H1 (cell line): ENCODE measurements at regions not wholly inside any gene's neighbourhood (a gene's known extent, or its start where the extent isn't known, plus 50 kb on each side); places are given as distances from the start of the nearest gene placed in this dataset.

Source experiments
- CTCF ChIA-PET: fragments of 300-600 bp; sonication (Branson Sonifier 250); formaldehyde crosslinking; loops from one replicate; lab custom pipeline; 2021; ENCODE audit not compliant: partially characterized antibody; lab: Charles Lee
- POLR2A ChIA-PET: fragments of 300-600 bp; sonication (Branson Sonifier 250); formaldehyde crosslinking; loops from one replicate; lab custom pipeline; 2021; ENCODE audit warnings: inconsistent platforms; ENCODE audit not compliant: partially characterized antibody; lab: Charles Lee
- DNase-seq, 2 experiments: peaks; one replicate each; pipeline versions ENCODE4 v3.0.0 to v3.0.0-alpha.2; 2010 to 2022; ENCODE audit warnings: low spot score in 2 of 2, low read depth in 1 of 2, mixed read lengths in 1 of 2
- FAIRE-seq: peaks from 2 replicates; lab custom pipeline; 2011; peaks lifted over from hg19 to GRCh38; lab: Jason Lieb, UNC
- H2AFZ ChIP-seq: 2 replicates; pipeline ENCODE4 v1.8.1; 2012; ENCODE audit warnings: low read length, inconsistent platforms
- H2AK5ac ChIP-seq: 2 replicates; pipeline ENCODE4 v1.6.1; 2013; ENCODE audit warnings: low read depth, low read length
- H2BK120ac ChIP-seq: replicated peaks from 2 replicates; pipeline ENCODE3; 2013; ENCODE audit warnings: low read depth, low read length, inconsistent platforms
- H2BK12ac ChIP-seq: 2 replicates; pipeline ENCODE4 v1.6.1; 2013; ENCODE audit warnings: low read depth, low read length
- H2BK15ac ChIP-seq: 2 replicates; pipeline ENCODE4 v1.6.1; 2013; ENCODE audit warnings: low read length
- H2BK20ac ChIP-seq: 2 replicates; pipeline ENCODE4 v1.6.1; 2013; ENCODE audit warnings: low read length
- H2BK5ac ChIP-seq: 2 replicates; pipeline ENCODE4 v1.6.1; 2013; ENCODE audit warnings: low read depth, low read length
- H3K14ac ChIP-seq: 2 replicates; pipeline ENCODE4 v1.6.1; 2013; ENCODE audit warnings: inconsistent platforms; ENCODE audit not compliant: insufficient read length
- H3K18ac ChIP-seq: 2 replicates; pipeline ENCODE4 v1.6.1; 2013; ENCODE audit warnings: low read length; ENCODE audit errors: extremely low read depth
- H3K23ac ChIP-seq: 2 replicates; pipeline ENCODE4 v1.6.1; 2013; ENCODE audit warnings: inconsistent platforms; ENCODE audit not compliant: insufficient read length
- H3K23me2 ChIP-seq: 2 replicates; pipeline ENCODE4 v1.6.1; 2013; ENCODE audit warnings: low read depth, low read length
- H3K27ac ChIP-seq: 2 replicates; pipeline ENCODE4 v1.6.1; 2011; ENCODE audit warnings: low read depth, low read length, inconsistent platforms
- H3K27me3 ChIP-seq, 4 experiments: replicated peaks in 1 of 4; 1 replicate in 1 of 4; 2 replicates in 3 of 4; pipeline versions ENCODE4 v1.6.1 to v1.8.1; 2011 to 2013; ENCODE audit warnings: low read length in 3 of 4, mild to moderate bottlenecking in 3 of 4, inconsistent platforms in 2 of 4, mixed read lengths in 2 of 4, moderate library complexity in 1 of 4; ENCODE audit not compliant: control insufficient read depth in 3 of 4, insufficient read depth in 3 of 4; ENCODE audit errors: extremely low read depth in 1 of 4
- H3K36me3 ChIP-seq, 4 experiments: 2 replicates each; pipeline versions ENCODE4 v1.6.1 to v1.8.1; 2011 to 2013; ENCODE audit warnings: mild to moderate bottlenecking in 4 of 4, low read length in 3 of 4, moderate library complexity in 2 of 4, control low read depth in 1 of 4, inconsistent platforms in 1 of 4; ENCODE audit not compliant: insufficient read depth in 4 of 4, control insufficient read depth in 2 of 4
- H3K4ac ChIP-seq: replicated peaks from 2 replicates; pipeline ENCODE3; 2013; ENCODE audit warnings: low read length, low read depth, mixed read lengths, inconsistent platforms; ENCODE audit not compliant: insufficient read length
- H3K4me1 ChIP-seq, 4 experiments: replicated peaks in 1 of 4; 1 replicate in 1 of 4; 2 replicates in 3 of 4; pipeline versions ENCODE4 v1.6.1 to v1.8.1; 2011 to 2013; ENCODE audit warnings: low read length in 3 of 4, inconsistent platforms in 2 of 4, mixed read lengths in 1 of 4; ENCODE audit not compliant: insufficient read depth in 4 of 4, control insufficient read depth in 3 of 4
- H3K4me2 ChIP-seq, 2 experiments: 2 replicates each; pipeline versions ENCODE4 v1.6.1 to v1.8.1; 2011 to 2013; ENCODE audit warnings: low read depth in 2 of 2, low read length in 2 of 2, control low read depth in 1 of 2, inconsistent platforms in 1 of 2, mild to moderate bottlenecking in 1 of 2; ENCODE audit not compliant: insufficient read depth in 1 of 2
- H3K4me3 ChIP-seq, 4 experiments: fragments of 200-600, 300-600 bp in 1 of 4; sonication (generic), shearing (Covaris generic), sonication (Bioruptor Twin) in 1 of 4; 2 replicates each; pipeline versions ENCODE4 v1.5.1 to v1.8.1; 2011 to 2016; ENCODE audit warnings: low read length in 4 of 4, low read depth in 3 of 4, control low read depth in 2 of 4, inconsistent platforms in 2 of 4, mild to moderate bottlenecking in 2 of 4, mixed read lengths in 1 of 4, moderate library complexity in 1 of 4; ENCODE audit not compliant: insufficient read depth in 2 of 4; ENCODE audit errors: extremely low read depth in 1 of 4
- H3K56ac ChIP-seq: replicated peaks from 2 replicates; pipeline ENCODE3; 2013; ENCODE audit warnings: low read depth, mild to moderate bottlenecking, mixed read lengths, low read length, inconsistent platforms; ENCODE audit not compliant: insufficient read length
- H3K79me1 ChIP-seq: 2 replicates; pipeline ENCODE4 v1.6.1; 2013; ENCODE audit warnings: low read depth, low read length, control low read depth
- H3K79me2 ChIP-seq, 2 experiments: 2 replicates each; pipeline versions ENCODE4 v1.6.1 to v1.8.1; 2012 to 2013; ENCODE audit warnings: low read length in 2 of 2, mild to moderate bottlenecking in 2 of 2, inconsistent platforms in 1 of 2; ENCODE audit not compliant: insufficient read depth in 2 of 2, control insufficient read depth in 1 of 2
- H3K9ac ChIP-seq, 4 experiments: replicated peaks in 1 of 4; 1 replicate in 1 of 4; 2 replicates in 3 of 4; pipeline versions ENCODE4 v1.6.1 to v1.8.1; 2011 to 2013; ENCODE audit warnings: low read depth in 3 of 4, low read length in 3 of 4, control low read depth in 2 of 4, mild to moderate bottlenecking in 2 of 4, moderate library complexity in 2 of 4, inconsistent platforms in 1 of 4; ENCODE audit errors: extremely low read depth in 1 of 4
- H3K9me3 ChIP-seq, 2 experiments: 2 replicates each; pipeline versions ENCODE4 v1.6.1 to v1.8.1; 2012 to 2013; ENCODE audit warnings: mild to moderate bottlenecking in 2 of 2, moderate library complexity in 2 of 2, control low read depth in 1 of 2, inconsistent platforms in 1 of 2, low read depth in 1 of 2, low read length in 1 of 2, mixed read lengths in 1 of 2; ENCODE audit not compliant: insufficient read depth in 2 of 2
- H4K20me1 ChIP-seq, 2 experiments: replicated peaks in 1 of 2; 2 replicates each; pipeline versions ENCODE3 to v1.8.1; 2011 to 2013; ENCODE audit warnings: inconsistent platforms in 2 of 2, low read length in 2 of 2, mild to moderate bottlenecking in 1 of 2; ENCODE audit not compliant: insufficient read depth in 2 of 2, control insufficient read depth in 1 of 2
- H4K5ac ChIP-seq: 2 replicates; pipeline ENCODE4 v1.6.1; 2013; ENCODE audit warnings: low read length, low read depth, mixed read lengths, inconsistent platforms; ENCODE audit not compliant: insufficient read length
- H4K8ac ChIP-seq: 2 replicates; pipeline ENCODE4 v1.8.0; 2013; ENCODE audit warnings: mild to moderate bottlenecking, moderate library complexity, low read length, inconsistent platforms; ENCODE audit not compliant: insufficient read depth; ENCODE audit errors: extremely low read depth
- H4K91ac ChIP-seq: replicated peaks from 2 replicates; pipeline ENCODE3; 2013; ENCODE audit warnings: low read length, mixed read lengths, inconsistent platforms; ENCODE audit not compliant: insufficient read length
- ASH2L ChIP-seq: fragments of 200-600, 300-600 bp; sonication (generic); IDR thresholded peaks from one replicate; pipeline ENCODE4 v1.7.1; 2017; ENCODE audit warnings: low read length
- ATF2 ChIP-seq: IDR thresholded peaks from 2 replicates; pipeline ENCODE4 v1.6.1; 2012; ENCODE audit warnings: low read length, inconsistent platforms
- CBX8 ChIP-seq: fragments of 300-800, 300-1000 bp; sonication (generic); IDR thresholded peaks from 2 replicates; pipeline ENCODE4 v1.7.1; 2016; ENCODE audit warnings: low read depth, low read length, borderline replicate concordance
- CREB1 ChIP-seq: IDR thresholded peaks from 2 replicates; pipeline ENCODE4 v1.6.1; 2012; ENCODE audit warnings: inconsistent platforms
- NANOG ChIP-seq: IDR thresholded peaks from 2 replicates; pipeline ENCODE4 v1.6.1; 2011; ENCODE audit warnings: low read length, low read depth, mild to moderate bottlenecking, inconsistent platforms; ENCODE audit not compliant: insufficient read depth, poor library complexity, severe bottlenecking
- SIN3A ChIP-seq, 2 experiments: IDR thresholded peaks in 1 of 2; conservative IDR thresholded peaks in 1 of 2; 2 replicates each; pipeline ENCODE4 v1.6.1; 2011 to 2012; ENCODE audit warnings: low read length in 2 of 2, improper control_type of control experiment in 1 of 2, low read depth in 1 of 2, mild to moderate bottlenecking in 1 of 2
- TAF7 ChIP-seq: optimal IDR thresholded peaks from 2 replicates; pipeline ENCODE3; 2011; ENCODE audit warnings: low read depth, mild to moderate bottlenecking, inconsistent platforms, low read length, moderate library complexity, borderline replicate concordance
- TEAD4 ChIP-seq: IDR thresholded peaks from 2 replicates; pipeline ENCODE4 v1.6.1; 2012; ENCODE audit warnings: low read depth, low read length, inconsistent platforms, mixed read lengths
- WGBS, 2 experiments: shearing (Covaris generic) in 1 of 2; methylation state at CpG; one replicate each; pipeline versions ENCODE4 v1.1.6 to v1.1.7; 2013 to 2015; ENCODE audit warnings: low lambda C conversion rate in 2 of 2, mixed read lengths in 2 of 2, inconsistent platforms in 1 of 2, low coverage in 1 of 2, missing lambda C conversion rate in 1 of 2; ENCODE audit not compliant: insufficient replicate concordance in 2 of 2, insufficient coverage in 1 of 2, insufficient read length in 1 of 2; ENCODE audit errors: extremely low coverage in 1 of 2, missing lambda C conversion rate in 1 of 2; 5-methylcytosine and 5-hydroxymethylcytosine counted together

GRCh38 chr6:6452002-6452401 lies 131.5 kb upstream of the F13A1 start:
- Histone ChIP-seq H4K8ac (no peak overlapping the region), H2BK20ac (no peak overlapping the region), H2BK12ac (no peak overlapping the region), H4K20me1 (no peaks in the 10 kb centered on the region), H2AFZ (no peak overlapping the region; the same call in 1 of the 2 replicates), H4K91ac (no peak overlapping the region), H3K4me3 (no peak overlapping the region), H2BK5ac (no peak overlapping the region), H2BK15ac (no peak overlapping the region), H3K9ac (no peak overlapping the region), H3K23ac (no peak overlapping the region), H3K9me3 (no peaks in the 10 kb centered on the region), H3K27me3 (no peaks in the 10 kb centered on the region), H3K27ac (no peak overlapping the region), H3K79me1 (no peaks in the 10 kb centered on the region), H4K5ac (no peak overlapping the region), H2BK120ac (no peak overlapping the region), H3K18ac (no peak overlapping the region), H2AK5ac (no peak overlapping the region), H3K36me3 (no peaks in the 10 kb centered on the region), H3K79me2 (no peaks in the 10 kb centered on the region), H3K4me1 (no peaks in the 10 kb centered on the region), H3K56ac (no peak overlapping the region), H3K4ac (no peak overlapping the region), H3K4me2 (no peak overlapping the region), H3K14ac (no peak overlapping the region), H3K23me2 (no peaks in the 10 kb centered on the region; the same call in 1 of the 2 replicates)
- POLR2A ChIA-PET, result no interaction called here
- TF ChIP-seq TEAD4 (no peak), CREB1 (no peak), ASH2L (no peak), SIN3A (conservative IDR thresholded peaks at IDR 0.05 in 1 of 2, IDR thresholded peaks at IDR 0.05 in 1 of 2; ENCODE audit: low read depth in 1 of 2, low read length in 2 of 2) (no peak), TAF7 (no peak), ATF2 (no peak), CBX8 (no peak), NANOG (no peak)
- DNase-seq (no peak), FAIRE-seq (no peak)
- 94% methylated on average over 2 of the region's 2 CpGs; no CpG with 5 or more reads in 1 of the 2 experiments for WGBS, 2 experiments
- CTCF ChIA-PET, result no interaction called here
